ENCODE measurements at regions not wholly inside any gene's neighbourhood (a gene's known extent, or its start where the extent isn't known, plus 50 kb on each side); places are given as distances from the start of the nearest gene placed in this dataset.

DNA sequence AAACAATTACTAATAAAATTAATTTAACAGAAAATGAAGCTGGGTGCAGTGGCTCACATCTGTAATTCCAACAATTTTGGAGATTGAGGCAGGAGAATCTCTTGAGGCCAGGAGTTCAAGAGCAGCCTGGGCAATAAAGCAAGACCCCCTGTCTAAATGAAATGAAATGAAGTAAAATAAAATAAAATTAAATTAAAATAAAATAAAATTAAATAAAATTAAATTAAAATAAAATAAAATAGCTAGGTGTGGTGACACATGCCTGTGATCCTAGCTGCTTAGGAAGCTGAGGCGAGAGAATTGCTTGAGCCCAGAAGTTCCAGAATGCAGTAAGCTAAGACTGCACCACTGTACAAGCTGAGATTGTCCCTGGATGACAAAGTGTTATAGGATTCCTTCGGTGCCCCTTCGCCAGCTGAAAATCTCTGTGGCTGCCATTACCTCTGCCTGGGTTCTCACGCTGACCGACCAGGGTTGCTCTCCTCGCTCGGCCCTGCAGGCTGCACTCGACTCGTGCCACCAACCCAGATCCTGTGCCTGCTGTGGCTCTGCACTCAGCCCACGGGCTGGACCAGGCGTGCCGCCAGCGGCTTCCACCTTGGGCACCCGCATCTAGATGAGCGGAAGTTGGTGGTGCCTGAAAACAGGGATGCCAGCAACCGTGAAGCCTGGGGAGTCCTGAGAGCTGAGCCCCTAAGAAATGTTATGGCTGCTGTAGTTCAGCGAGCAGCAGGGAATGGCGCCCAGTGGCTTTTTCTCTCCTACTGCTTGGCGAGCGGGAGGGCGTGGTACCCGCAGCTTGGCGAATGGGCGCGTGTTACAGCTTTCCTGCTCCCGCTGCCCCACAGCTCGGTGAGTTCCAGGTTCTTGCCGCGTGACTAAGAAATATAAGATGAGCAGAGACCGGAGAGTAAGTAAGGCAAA, 539.2 kb upstream of the PCDH9 start:
- intact Hi-C loops (cut with micrococcal nuclease), result no loop called here
- DNase-seq (no peak), ATAC-seq (no peak)

DNA sequence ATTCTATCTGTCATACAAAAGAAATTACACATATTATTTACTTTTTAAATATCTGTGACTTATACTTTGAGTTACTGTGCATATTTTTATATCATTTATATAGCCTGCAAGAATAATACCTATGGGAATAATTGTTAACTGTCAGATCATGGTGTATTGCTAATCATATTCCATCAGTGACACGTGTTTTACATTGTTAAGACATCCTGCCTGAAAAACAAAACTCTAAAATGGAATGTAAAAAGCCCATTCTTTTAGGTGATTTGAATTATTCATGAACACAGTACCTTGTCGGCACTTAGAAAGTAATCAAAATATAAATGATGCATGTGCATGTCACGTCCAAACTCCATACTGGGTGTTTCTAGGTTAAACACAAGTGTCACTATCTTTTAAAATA, 533.8 kb upstream of the PCDH9 start:
- intact Hi-C loops (cut with micrococcal nuclease), result no loop called here
- DNase-seq (no peak), ATAC-seq (no peak)

DNA sequence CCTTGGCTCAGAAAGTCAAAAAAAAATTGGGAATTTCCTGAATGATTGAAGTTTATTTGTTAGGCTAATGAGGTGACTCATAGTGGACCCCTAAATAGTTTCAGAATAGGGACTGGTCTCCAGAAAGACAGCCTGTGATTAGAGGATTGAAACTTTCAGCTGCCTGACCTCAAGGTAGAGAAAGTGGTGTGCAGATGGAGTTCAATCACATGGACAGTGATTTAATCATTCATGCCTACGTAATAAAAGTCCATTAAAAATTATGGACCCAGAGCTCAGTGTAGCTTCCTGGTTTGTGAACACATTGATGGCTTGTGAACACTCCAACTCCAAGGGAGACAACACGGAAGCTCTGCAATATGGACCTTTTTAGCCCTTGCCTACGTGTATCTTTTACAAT, 533.2 kb upstream of the PCDH9 start:
- no peak for DNase-seq
- no peak for ATAC-seq
- intact Hi-C loops (cut with micrococcal nuclease), result no loop called here

DNA sequence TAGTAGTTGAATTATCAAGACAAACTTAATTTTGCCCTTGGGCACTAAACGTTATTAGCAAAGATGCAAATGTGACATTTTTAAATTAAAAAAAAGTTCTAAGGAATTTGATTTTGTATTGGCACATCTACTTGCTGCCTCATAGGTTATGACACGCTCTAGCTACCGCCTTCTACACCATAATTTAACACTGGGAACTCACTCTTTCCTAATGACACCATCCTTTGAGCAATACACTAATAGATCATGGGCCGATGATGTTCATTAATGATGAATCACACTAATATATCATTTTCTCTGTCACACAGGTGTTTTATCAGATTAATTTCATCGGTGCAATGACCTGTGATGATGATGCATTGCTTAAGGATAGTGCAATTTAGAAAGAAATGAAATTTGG, 528.8 kb upstream of the PCDH9 start:
- DNase-seq (no peak), ATAC-seq (no peak)
- intact Hi-C loops (cut with micrococcal nuclease), result no loop called here

DNA sequence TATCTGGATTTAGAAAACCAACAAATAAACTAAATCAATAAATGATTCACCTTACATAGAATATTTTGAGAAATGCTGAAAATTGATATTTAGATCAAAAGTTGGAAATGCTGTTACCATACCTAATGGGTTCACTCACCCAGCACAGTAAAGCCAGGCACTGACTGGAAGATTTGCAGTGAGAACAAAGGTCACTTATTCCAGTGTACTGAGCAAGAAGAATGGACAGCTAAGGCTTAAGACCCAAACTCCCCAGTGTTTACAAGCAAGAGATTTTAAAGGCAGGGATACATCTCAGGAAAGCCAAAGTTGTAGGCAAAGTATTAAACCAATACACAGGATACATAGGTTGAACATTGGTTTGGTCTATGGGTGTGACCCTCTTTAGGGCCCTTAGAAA, 523.9 kb upstream of the PCDH9 start:
- DNase-seq (no peak), ATAC-seq (no peak)
- intact Hi-C loops (cut with micrococcal nuclease), result no loop called here

DNA sequence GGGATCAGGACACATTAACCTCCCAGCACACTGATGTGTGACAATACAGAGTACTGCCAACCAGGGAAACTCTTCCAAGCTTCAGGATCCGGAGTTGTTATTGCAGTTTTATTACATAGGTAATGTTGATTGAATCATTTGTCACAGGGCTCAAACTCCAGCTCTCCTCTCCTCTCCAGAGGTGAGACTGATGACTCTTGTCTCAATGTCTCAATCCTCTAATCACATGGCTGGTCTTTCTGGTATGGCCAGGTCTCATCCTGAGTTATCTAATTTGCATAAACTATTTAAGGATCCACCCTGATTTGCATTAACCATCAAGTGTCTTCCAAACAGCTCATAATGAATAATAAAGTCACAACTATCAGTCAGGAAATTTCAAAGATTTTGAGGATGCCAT, 522.6 kb upstream of the PCDH9 start:
- intact Hi-C loops (cut with micrococcal nuclease), result no loop called here

DNA sequence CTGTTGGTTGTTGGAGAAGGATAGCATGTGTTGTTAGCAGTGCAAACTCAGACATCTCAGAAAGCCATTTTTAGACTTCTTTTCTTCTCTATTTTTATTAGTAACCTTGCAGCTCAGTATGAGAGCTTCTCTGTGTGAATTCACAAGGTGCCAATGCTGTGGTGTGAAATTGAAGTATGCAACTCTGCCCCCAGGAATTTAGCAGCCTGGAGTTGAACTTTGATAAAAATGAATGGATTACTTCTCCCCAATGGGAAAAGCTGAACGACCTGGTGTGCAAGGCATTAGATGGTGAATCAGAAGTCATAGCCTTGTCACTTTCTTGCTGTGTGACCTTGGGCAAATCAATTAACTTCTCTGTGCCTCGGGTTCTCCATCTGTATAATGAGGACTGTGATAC, 512.3 kb upstream of the PCDH9 start:
- no peak for ATAC-seq
- intact Hi-C loops (cut with micrococcal nuclease), result no loop called here
- DNase-seq, result no peak

More for the DNA sequence above, 522.6 kb upstream of the PCDH9 start:
- ATAC-seq (no peak), DNase-seq (no peak)

DNA sequence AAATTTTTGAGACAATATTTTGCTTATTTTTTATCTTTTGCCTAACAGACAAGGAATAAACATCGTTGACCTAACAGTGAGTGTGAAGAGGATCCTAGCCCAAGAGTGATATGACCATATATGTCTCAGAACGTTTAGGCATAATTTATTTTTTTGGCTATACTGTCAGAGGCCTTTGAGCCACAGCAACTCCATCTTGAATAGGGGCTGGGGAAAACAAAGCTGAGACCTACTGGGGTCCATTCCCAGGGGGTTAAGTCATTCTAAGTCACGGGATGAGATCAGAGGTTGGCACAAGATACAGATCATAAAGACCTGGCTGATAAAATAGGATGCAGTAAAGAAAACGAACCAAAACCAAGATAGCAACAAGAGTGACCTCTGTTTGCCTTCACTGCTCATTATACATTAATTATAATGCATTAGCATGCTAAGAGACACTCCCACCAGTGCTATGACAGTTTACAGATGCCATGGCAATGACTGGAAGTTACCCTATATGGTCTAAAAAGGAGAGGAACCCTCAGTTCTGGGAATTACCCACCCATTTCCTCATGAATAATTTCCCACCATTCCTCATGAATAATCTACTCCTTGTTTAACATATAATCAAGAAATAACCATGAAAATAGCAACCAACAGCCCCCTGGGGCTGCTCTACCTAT, 510.9 kb upstream of the PCDH9 start:
- intact Hi-C loops (cut with micrococcal nuclease), result no loop called here
- DNase-seq, result no peak
- ATAC-seq, result no peak

DNA sequence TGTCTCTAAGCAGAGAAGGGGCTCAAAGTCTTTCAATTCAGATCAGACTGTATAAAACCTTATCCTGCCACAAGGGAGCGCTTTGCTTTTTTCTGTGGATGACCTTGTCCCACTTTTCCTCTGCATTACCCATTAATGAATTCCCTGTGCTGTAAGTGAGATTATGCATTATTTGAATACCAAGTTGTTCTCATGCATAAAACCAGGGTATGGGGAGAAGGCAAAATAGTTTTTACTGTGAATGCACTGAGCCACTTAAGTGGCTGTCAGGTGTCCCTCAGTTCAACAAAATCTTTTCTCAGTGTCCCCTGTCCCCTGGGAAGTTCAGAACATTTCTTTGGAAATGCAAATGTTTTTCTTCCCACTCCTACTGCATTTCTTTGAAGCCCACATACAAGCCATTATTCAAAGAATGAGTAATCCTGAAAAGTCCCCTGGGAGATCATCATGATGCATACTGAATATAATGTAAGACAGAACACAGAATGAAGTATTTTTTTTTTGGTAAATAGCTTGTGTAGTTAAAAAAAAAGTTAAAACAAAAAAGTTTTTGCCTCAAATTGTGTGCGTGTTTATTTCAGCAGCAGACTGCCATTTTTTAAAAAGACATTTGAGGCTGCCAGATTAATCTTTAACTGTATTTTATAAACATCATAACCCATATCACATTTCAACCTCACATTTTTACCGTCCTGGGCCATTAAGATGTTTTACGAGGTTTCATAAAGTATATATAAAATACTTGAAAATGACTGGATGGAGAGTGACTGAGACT, 506.7 kb upstream of the PCDH9 start:
- no peak for ATAC-seq
- DNase-seq, result no peak
- intact Hi-C loops (cut with micrococcal nuclease), result no loop called here

DNA sequence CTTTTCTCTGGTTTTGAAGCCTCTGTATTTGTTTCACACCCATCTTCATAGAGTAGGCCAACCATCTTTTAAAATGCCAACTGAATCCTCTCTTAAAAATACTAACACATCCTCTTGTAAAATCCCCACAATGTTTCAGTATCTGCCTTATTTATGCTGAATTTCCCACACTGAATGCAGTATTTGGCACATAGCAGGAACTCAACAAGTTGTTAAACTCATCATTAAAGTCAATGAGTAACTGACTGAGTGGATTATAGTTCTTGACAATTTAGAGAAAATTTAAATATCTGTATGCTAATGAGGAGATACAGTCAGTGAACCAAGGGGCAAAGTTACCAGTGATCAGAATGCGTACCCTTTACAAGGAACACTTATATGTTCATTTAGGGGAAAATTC, 505.5 kb upstream of the PCDH9 start:
- DNase-seq, result no peak
- intact Hi-C loops (cut with micrococcal nuclease), result no loop called here
- ATAC-seq, result no peak

DNA sequence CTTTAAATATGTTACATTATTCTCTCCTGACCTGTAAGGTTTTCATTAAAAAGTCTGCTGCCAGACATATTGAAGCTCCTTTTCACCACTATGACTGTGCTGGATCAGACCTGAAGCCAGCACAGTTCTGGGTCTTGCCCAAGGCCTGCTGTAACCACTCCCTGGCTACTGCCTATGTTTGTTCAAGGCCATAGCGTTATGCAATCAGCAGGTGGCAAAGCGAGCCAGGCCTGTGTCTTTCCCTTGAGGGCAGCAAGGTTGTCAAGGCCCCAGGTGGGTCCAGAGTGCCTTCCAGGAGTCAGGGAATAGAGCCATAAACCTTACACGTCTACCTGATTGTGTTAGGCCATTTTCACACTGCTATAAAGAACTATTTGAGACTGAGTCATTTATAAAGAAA, 496.8 kb upstream of the PCDH9 start:
- intact Hi-C loops (cut with micrococcal nuclease), result no loop called here
- DNase-seq (no peak), ATAC-seq (no peak)

DNA sequence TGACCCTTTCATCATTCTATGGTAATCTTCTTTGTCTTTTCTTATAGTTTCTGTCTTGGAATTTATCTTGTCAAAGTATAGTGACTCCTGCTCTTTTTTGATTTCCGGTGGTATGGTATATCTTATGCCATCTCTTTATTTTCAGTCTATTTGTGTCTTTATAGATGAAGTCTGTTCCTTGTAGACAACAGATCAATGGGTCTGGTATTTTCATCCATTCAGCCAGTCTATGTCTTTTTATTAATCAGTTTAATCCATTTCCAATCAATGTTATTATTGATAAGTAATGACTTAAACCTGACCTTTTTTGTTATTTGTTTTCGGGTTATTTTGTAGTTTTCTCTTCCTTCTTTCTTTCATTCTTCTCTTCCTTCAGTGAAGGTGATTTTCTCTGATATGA, 495.9 kb upstream of the PCDH9 start:
- intact Hi-C loops (cut with micrococcal nuclease), result no loop called here
- DNase-seq, result no peak
- no peak for ATAC-seq

DNA sequence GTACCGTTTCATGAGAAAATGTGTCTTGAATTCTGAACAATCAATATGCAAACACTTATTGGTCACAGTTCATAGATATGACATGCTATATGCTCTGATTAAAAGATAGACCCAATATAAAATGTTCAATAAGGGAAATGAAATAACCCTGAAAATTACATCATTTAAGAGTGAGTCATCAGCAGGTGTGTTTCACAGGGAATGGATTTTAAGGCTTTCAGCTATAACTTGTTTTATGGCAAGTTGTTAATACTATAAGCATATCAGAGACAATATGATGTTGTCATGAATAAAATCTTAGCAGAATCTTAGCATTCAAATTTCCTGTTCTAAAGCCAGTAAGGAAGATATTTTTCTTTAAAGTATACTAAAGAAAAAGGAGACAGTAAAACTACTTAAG, 483.4 kb upstream of the PCDH9 start:
- DNase-seq (no peak), ATAC-seq (no peak)
- intact Hi-C loops (cut with micrococcal nuclease), result no loop called here

DNA sequence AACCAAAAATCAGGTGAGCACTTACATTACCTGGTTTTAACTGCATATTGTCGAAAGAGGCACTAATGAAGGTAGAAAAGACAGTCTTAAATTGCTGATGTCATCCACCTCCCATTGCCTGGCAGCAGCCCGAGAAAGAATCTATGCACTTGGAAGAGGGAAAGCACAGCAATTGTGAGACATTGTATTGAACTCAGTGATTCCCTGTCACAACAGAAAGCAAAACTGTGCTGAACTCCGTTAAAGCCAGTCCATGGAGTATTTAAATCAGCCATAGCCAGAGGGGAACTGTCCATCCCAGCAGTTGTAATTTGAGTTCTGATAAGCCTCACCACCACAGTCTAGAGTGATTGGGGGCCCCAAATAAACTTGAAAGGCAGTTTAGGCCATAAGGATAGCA, 466.6 kb upstream of the PCDH9 start:
- DNase-seq (no peak), ATAC-seq (no peak)
- intact Hi-C loops (cut with micrococcal nuclease), result no loop called here

DNA sequence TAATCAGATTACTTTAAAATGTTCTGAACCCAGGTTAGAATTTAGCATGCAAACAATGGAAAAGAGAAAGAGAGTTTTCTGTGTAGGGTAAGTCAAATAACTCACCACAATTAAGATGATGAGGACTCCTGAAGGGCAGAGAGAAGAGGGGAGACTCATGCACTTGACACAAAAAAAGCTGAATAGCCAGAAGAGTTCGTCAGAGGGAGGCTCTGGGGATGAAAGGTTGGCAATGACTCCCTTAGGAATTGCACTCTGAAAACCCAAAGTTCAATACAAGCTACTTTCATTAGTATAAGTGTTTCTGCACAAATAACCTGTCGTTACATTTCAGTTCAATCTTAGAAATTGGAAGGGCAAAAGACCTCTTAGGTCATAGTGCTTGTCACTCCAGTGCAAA, 434.4 kb upstream of the PCDH9 start:
- DNase-seq, result no peak
- no peak for ATAC-seq
- intact Hi-C loops (cut with micrococcal nuclease), result no loop called here

DNA sequence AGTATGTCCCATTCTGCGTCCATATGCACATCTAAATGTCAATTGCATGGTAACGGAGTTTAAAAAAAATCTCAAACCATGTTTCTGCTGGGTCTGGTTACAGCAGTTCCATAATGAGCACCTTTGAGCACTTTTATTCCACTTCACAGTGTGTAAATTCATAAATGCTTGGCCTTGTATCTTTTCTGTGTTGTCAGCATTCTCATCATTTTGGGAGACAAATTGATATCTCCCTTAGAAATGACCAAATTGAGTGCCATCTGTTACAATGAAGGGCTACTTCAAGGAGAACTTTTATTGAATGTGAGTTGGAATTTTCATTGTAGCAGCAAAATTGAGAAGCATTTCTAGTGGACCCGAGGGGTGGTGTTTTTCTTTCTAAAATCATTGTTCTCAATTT, 432.9 kb upstream of the PCDH9 start:
- no peak for DNase-seq
- no peak for ATAC-seq
- intact Hi-C loops (cut with micrococcal nuclease), result no loop called here

DNA sequence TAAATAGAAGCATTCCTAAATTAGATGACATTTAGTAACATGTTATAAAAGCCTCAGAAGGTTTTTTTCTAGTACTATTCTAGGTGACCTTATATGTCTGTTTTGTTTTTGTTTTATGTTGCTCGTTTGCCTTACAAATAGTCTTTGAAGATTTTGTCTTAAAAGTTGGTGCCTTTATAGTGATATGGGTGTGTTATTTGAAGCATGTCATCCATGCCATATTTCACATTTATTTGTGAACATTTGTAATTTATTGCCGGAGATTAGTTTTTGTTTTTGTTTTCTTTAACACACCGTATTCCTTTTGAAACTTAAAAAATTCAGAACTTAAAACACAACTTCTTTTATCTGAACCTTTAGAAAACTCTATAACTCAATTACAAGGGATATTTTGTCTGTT, 422.8 kb upstream of the PCDH9 start:
- ATAC-seq (no peak), DNase-seq (no peak)
- intact Hi-C loops (cut with micrococcal nuclease), result no loop called here

DNA sequence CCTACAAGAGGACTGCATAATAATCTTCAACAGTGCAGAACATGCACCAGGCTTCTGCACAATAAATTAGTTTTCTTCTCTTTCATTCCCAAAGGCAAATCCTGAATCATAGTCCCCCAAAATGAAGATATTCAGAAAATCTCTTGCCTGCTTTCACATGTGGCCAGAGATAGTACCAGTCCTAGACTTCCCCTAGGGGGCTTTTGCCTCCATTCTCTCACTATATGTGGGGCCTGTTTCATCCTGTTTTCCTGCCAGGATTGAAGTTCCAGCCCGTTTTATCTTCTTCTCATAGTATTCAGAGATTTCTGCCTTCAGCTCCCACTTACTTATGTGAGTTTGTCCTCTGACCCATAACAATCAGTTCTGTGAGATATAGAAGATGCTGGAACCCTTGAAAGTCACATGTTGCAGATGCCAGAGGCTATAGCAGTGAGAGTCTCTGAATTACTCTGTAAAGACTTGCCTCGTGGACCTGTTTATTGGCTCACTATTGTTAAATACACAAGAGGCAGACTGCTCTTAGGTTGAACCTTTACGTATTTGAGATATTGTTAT, 421.9 kb upstream of the PCDH9 start:
- no peak for DNase-seq
- no peak for ATAC-seq
- intact Hi-C loops (cut with micrococcal nuclease), result no loop called here

DNA sequence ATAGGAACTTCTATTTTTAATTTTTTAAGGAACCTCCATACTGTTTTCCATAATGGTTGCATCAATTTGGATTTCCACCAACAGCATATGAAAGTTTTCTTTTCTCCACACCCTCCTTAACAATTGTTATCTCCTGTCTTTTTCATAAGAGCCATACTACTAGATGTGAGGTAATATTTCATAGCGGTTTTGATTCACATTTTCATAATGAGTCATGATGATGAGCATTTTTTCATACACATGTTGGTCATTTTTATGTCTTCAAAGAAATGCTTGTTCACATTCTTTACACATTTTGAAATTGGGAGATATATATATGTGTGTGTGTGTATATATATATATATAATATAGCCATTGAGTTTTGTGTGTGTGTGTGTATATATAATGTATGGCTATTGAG, 420.3 kb upstream of the PCDH9 start:
- ATAC-seq (no peak), DNase-seq (no peak)
- intact Hi-C loops (cut with micrococcal nuclease), result no loop called here

DNA sequence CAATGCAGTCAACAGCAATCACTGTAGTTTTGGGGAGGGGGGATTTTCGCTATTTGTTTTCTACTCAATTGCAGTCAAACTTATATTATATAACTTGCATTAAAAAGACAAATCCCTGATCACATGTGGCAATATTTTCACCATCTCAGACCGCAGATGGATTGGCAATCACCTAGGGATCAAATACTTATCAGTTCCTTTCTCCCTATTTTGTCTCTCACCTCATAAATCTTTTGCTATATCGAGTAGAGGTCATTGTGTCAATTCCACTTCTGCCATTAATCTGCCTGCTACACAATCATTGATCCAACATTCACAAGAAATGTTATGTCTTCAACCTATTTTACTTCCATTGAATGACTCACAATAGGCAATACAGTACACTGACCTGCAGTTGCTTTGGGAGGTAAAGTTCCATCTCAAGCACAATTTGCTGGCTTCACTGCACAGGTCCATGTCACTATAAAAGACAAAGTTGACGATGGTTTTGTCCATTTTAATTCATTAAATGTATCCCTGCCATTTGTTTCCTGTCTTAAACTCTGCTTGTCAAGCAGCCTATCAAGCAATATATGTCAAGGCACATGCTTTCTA, 415.8 kb upstream of the PCDH9 start:
- ATAC-seq (no peak), DNase-seq (no peak)
- intact Hi-C loops (cut with micrococcal nuclease), result no loop called here

Data from left ventricle myocardium superior (tissue), 1 donor.